RKO (cell line): ENCODE measurements at regions not wholly inside any gene's neighbourhood (a gene's known extent, or its start where the extent isn't known, plus 50 kb on each side); places are given as distances from the start of the nearest gene placed in this dataset.
A peak's percentile ranks its signal among the peaks of the same experiment; 100 is the strongest.

Experiments
- DNase-seq: peaks from one replicate; pipeline ENCODE4 v3.0.0-alpha.2; 2016; ENCODE audit warnings: low spot score

GRCh38 chr3:66692042-66692765 lies 191.4 kb upstream of the LRIG1 start:
- no peak for DNase-seq

DNA sequence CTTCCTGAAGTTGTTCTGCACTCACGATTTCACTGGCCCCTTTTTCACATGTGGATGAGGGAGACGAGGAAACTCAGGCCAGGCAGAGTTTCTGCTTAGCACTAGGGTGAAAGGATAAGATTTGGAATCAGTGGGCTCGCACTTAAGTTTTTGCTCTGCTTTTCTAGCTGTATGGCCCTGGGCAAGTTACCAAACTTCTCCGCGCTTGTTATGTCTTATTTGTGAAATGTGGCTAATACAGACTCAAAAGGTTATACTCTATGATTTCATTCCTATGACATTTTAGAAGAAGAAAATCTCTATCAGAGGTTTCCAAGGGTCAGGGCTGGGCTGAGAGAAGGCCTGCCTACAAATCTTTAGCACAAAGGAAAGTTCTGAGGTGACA lies 191.9 kb upstream of the LRIG1 start:
- no peak for DNase-seq

DNA sequence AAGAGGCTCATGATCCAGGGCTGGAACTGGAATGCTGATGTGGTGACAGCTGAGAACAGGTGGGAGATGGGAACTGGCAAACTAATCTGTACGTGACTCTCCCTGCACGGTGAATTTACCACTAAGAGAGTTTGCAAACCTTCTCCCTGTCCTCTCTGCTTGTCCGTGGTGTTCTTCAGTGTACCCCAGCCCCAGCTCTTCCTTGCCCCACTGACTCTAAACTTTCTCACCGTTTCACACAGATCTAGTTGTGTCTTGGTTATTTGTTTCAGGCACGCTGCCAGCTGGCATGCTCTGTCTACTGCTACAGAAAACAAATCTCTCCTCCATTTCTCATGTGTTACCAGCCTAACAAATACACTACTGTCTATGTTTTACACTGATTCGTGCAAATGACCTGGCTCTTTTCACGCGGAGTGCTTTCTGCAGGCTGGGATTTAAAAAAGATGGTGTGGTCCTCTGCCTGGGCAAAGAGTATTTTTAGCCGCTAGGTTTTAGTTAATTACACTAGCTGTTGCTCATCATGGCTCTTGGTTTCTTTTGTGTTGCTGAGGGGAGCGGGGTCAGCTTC lies 192.7 kb upstream of the LRIG1 start:
- DNase-seq, result no peak

DNA sequence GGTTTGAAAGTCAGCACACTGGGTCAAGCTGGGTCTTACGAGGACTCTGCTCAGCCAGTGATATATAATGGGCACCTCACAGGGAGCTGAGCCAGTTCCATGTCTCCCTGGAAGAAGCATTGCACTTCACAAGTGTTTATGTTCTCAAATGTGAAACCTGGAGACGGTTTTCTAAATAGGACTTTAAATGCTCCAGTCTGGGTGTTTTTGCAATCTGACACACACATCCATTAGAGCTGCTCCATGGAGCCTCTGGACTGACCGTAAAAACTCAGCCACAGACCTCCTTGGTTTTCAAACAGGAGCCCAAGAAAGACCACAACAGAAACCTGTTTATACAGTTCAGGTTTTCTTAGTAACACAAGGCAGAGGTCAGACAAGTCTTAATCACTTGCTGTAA lies 201.3 kb upstream of the LRIG1 start:
- no peak for DNase-seq

DNA sequence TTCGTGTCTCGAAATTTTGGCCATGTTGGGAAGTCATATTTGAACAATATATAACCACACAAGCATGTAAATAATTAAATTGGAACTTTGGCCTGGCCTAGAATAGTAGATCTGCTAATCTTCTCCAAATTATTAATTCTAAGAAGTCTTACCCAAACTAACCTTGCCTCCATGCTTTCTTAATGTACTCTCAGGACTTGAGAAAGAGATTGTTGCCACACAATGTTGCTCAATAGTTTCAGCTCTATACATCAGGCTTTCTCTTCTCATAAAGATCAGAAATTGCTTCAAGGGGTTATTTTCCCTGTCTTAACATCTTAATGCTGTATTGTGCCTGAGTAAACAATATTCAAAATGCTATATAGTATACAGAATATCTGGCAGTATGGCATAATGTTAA lies 202.7 kb upstream of the LRIG1 start:
- no peak for DNase-seq

GRCh38 chr3:66705076-66705475 lies 204.3 kb upstream of the LRIG1 start:
- no peak for DNase-seq

DNA sequence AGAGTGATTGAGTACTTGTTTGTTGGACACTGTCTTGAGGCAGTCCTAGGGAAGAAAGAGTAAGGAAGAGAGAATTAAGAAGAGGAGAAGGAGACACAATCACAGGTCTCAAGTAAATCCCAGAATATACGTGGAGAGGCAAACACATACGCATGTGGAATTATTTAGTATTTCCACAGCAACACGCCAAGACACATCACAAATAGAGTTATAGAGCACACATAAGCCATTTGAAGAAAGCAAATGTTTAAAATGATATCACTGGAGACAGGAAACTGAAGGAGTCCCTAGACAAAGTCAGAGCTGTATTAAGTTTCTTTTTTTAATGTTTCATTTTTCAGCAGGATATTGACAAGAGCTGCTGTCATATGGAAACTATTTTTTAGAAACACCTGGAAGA lies 206.1 kb upstream of the LRIG1 start:
- no peak for DNase-seq

- no peak for DNase-seq
Measured at GRCh38 chr3:66709532-66709931, 208.7 kb upstream of the LRIG1 start.

DNA sequence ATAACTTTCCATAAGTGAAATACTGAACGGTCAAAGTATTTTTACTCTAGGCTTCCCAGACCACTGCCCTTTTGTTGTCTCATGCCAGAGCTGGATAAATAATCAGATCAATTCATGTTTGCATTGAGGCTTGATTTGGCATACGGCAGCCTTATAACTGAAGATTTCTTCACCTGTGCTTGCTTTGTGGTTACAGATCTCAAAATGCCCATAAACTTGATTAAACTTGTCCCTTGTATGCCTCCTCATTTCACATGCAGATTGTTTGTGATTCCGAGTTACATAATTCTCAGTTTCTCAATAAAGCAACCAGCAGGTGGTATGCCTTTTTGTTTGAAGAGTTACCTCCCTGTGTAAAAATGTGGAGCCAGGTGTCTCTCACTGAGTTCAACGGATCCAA lies 211.4 kb upstream of the LRIG1 start:
- DNase-seq, result no peak

DNA sequence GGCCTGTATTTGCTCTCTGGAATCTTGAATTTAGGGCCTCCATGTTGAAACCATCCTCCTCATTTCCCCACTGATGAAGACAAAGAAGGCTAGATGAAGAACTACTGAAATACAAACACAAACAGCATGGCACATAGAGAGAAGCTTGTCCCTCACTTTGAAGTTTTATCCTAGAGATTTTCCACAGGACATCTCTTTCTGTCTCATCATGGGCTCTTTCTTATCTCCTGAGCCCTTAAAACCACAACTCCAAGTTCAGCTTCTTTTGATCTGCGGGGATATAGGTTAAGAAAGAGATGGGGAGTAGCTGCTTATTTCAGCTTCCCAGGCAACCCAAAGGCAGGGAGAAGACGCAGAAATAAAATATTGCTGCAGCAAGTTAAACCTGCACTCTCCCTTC lies 213.1 kb upstream of the LRIG1 start:
- DNase-seq, result no peak

- no peak for DNase-seq
Measured at GRCh38 chr3:66715806-66716205, 215.0 kb upstream of the LRIG1 start.

DNA sequence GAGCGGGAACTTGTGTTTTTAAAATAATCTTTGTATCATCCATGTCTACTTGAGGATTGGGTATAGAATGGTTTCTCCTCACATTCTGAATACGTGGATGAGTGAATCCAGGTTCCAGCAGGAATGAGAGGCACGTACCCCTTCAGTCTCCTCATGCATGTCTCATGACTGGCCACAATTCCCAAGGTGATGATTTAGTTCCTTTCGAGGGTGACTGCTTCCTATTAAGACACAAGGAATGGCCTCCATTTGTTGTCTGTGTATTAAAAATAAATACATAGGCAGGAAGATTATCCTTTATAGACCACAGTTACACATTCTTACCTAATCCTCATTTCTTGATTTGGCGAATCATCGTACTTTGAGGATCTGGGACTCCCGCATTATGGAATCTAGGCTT lies 217.0 kb upstream of the LRIG1 start:
- no peak for DNase-seq

GRCh38 chr3:66719796-66720356 lies 219.1 kb upstream of the LRIG1 start:
- no peak for DNase-seq

- no peak for DNase-seq
Measured at GRCh38 chr3:66720508-66720907, 219.7 kb upstream of the LRIG1 start.

- DNase-seq, result peak; percentile 5
Measured at GRCh38 chr3:66722675-66723074, 221.9 kb upstream of the LRIG1 start.

DNA sequence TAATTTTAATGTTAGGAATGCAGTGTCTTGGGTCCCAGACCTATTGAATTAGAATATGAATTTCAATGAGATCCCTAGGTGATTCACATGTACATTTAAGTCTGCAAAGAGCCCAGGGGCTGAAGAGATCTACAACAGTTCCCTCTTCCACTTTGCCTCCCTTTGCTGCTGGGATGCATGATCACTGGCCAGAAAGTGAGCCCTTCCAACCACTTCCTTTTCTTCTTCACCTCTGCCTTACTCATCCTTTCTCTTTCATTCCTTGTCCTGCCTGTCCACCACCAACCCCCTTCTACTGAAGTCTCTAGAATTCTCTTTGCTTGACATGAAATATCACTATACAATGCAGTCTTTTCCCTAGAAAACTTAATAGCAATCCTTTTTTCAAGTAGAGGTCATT lies 222.4 kb upstream of the LRIG1 start:
- DNase-seq, result no peak

GRCh38 chr3:66729687-66730393 lies 229.0 kb upstream of the LRIG1 start:
- DNase-seq, result no peak

GRCh38 chr3:66738625-66739365 lies 238.0 kb upstream of the LRIG1 start:
- DNase-seq, result no peak

- DNase-seq, result no peak
Measured at GRCh38 chr3:66740260-66740659, 239.4 kb upstream of the LRIG1 start.

DNA sequence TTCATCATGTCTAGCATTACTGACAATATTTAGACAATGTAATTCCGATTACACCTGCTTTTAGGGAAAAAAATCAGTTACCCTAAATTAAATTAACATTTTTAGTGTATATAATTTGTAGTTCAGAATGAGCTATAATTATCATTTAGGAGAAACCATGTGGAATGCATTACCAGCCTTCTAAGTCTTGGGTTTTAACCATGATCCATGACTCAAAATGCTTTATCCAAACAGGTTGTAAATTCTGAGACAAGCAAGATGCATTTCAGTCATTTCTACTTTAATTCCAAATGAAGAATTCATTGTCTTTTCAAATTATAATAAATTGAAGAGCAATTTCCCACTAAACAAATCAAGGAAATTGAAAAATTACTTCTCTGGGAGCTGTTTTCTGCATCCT lies 243.7 kb upstream of the LRIG1 start:
- DNase-seq, result no peak

DNA sequence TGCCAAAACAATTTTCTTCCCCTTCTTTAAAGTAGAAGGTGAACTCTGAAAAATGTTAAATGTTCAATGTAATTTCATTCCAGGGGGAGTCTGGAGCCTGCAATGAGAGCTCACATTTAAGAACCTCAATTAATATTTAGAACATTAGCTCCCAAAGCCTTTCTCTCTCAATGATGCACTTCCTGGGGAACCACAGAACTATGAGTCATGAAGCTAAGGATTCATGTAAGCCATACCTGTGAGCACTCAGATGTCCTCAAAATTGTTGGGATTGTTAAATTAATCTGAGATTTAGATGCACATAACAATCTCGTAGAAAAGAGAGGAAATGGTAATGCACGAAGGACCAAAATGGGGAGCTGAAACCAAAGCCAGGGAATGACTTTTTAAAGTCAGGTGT lies 244.2 kb upstream of the LRIG1 start:
- DNase-seq, result no peak

GRCh38 chr3:66747261-66747660 lies 246.4 kb upstream of the LRIG1 start:
- no peak for DNase-seq

DNA sequence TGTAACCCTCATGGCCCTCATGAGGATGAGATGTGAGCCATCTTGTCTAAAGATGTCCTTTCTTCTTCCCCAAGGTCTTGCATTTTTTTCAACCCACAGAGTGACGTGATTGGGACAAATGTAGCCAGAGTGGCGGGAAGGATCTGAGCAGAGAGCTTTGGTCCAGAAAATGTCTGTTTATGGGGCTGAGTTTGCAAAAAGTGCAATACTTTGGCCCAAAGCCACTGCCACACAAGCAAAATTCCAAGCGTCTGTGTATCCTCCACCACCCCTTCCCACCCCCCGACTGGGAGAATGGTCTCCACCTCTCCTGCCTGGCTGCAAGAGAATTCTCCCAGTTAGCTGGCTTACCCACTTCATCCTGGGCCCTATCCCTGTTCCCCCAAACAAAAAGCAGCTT lies 246.9 kb upstream of the LRIG1 start:
- no peak for DNase-seq
